Kidney glomerular epithelial cell (primary cell): ENCODE measurements at regions not wholly inside any gene's neighbourhood (a gene's known extent, or its start where the extent isn't known, plus 50 kb on each side); places are given as distances from the start of the nearest gene placed in this dataset.
"Not testable (repeated sequence)": the region's sequence is repeated elsewhere in the genome, so short reads cannot be mapped to it uniquely, and the experiment has no call there.

Source experiments
- DNase-seq: peaks from one replicate; lab custom pipeline; 2025; lab: John Stamatoyannopoulos, UW

DNA sequence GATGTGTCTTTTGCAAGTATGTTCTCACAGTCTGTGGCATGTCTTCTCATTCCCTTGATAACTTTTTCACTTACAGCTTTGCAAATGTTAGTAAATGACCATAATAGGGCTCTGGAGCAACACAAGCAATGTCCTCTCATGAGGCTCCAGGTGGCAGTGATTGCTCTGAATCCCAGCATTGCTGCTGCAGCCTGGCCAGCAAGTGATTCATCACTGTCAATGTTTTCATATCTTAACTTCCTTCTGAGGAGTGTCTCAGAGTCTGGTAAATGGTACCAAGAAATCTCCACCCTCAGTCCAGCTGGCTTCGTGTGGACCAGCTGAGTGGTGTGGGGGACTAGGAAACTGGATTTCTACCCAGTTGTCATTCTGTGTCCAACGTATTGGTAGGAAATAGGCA, 139.6 kb downstream of the MYLK4 start:
- no peak for DNase-seq

DNA sequence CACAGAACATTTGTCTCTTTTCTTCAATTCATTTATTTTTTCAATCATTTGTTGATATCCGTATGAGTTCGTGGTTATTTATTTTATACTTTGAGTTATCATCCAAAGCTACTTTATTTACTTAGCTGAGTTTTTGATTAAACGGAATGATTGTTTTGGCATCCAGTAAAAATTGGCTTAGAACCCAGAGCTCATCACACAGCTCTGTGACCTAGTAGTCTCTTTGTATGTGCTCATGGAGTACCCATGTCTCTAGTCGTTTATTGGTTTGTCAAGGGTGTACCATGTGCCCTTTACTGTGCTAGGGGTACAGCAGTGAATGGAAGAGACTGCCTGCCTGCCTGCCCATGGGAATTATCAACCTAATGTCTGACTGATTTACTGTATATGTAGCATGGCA, 142.2 kb downstream of the MYLK4 start:
- no peak for DNase-seq

DNA sequence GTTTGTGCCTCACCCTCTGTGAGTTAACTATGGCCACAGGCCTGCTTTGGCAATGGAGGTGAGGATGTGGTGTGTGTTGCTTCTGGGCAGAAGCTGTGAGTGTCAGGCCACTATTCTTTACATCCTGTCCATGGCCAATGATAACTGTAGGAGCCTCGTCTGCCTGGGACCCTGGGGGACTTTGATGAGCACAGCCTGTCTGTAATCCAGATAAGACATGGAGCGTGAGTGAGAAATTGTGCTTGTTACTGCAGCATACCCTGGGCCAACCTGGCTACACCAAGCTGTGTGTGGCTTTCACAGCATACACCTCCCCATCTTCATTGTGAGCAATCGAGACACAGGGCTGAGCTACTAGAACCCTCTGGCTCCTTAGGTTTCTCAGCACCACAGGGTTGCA, 150.4 kb downstream of the MYLK4 start:
- DNase-seq: no peak

DNA sequence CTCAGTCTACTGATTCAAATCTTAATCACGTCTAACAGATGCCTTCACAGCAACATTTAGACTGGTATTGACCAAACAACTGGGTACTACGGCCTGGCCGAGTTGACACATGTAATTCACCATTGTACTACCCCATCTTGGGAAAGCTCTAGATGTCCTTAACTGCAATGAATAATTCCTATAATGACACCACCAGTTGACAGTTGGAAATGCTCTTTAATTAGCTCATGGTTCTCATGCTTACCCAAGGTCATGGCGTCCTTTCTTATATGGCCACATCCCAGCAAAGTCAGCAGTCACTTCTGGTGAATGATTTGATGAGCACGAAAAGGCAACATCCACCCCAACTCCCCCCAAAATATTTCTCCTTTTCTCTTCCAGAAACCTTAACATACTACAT, 150.9 kb downstream of the MYLK4 start:
- no peak for DNase-seq

DNA sequence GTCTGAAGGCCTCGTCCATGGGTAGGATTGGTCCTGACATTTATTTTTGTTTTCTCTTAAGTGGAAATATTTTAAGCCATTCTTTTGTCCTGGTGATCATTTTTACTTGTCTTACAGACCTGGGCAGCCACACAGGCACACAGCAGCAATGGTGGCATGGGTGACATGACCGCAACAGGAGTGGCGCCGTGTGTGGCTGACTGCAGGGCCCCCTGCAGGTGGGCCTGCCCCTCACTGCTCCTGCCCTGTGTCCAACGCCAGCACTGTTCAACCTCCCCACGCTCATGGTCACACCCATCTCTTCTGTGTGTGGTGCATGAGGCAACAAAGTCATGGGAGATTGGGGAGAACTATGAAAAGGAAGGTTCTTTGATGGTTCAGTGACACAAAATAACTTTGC, 151.9 kb downstream of the MYLK4 start:
- DNase-seq: no peak

DNA sequence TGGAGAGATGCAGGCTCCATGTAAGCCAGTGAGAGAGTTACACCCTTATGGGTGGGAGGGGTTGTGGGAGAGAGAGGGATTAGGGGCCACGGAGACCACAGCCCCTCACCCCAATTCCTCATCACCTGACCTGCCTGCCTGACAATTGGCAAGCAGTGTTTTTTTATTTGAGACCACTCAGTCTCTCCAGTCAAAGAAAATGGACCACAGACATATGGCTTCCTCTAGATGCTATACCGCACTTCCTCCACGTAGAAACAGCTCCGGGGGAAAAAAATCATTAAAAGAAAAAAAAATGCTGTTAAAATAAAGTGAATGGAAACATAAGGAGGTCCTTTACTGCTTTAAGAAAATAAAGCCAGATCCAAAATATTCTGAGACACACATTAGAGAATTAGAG, 152.7 kb downstream of the MYLK4 start:
- no peak for DNase-seq

DNA sequence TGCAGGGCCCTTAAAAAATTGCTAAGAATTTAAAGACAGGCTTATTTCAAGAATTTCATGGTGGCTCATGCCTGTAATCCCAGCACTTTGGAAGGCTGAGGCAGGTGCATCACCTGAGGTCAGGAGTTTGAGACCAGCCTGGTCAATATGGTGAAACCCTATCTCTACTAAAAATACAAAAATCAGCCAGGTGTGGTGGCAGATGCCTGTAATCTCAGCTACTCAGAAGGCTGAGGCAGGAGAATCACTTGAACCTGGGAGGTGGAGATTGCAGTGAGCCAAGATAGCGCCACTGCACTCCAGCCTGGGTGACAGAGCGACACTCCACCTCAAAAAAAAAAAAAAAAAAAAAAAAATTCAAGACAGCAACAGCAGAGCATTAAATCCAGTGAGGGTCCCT, 153.3 kb downstream of the MYLK4 start:
- DNase-seq: not testable (repeated sequence)

DNA sequence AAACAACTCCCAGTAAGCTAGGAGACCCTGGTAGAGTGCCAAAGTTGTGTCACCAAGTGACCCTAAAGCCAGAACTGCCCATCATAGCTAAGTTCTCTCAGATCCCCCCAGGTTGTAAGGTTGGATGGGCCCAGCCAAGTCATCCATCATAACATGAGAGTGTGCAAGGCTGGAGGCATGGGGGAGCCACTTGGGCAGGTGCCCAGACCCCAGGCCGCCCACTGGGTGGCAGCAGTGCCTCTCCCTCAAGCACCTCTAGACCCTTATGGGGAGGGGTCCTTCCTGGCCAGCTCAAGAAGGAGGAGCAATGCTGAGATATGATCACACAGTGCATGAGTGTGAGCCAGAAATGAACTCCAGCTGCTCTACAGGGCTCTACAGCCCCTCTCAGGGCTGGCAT, 154.5 kb downstream of the MYLK4 start:
- no peak for DNase-seq

DNA sequence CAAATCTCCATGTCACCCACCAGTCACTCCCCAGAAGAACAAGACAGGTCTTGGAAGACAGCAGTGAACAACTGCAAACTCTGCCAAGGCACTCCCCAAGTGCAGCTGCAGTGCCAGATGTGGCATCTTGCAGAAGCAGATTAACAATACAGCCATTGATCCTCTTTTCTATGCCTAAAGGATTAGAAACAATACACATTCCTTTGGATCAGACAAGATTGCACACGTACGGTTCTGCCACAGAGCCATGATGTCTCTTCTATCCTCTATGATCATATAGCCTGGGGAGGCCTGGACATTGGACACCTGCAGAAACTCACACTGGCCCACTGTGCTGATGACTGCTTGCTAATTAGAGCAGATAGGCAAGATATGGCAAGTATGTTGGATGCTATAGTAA, 155.9 kb downstream of the MYLK4 start:
- no peak for DNase-seq

DNA sequence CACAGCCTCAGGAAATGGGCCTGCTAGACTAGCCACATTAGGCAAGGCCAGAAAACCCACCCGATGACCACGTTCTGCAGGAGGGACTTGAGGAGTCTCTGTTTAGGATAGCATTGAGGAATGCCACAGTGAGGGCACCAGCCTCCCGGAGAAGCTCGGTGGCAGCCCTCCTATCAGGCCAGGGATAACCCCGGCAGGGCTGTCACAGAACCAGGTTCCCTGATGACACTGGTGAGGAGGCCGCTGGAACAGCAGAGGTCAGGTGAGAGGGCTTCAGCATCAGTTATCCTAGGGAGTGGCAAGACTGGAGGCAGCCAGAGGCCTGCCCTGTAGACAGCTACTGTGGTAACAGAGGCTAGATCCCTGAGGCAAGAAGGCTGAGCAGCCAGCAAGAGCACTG, 157.6 kb downstream of the MYLK4 start:
- DNase-seq: no peak

DNA sequence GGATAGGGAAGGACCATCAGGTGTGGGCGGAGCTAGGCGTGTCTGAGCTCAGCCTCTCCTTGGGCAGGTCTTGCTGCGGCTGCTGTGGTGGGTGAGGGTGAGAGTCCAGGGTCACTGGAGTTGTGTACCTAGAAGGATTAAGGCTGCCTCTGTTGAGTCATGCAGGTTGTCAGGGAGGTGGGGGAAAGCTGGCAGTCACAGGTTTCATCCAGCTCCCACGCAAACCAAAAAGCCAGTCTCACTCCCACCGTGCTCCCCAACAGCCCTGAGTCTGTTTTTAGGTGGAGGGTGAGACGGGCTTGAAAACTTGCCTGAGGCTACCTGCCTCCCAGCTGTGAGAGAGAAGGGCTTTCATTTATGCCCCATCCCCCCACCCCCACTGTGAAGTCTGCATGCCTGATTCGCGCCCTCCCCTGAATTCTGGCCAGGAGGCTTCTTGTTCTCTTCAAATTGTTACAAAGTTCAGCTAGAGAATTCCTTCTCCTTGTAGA, 161.5 kb downstream of the MYLK4 start:
- no peak for DNase-seq

DNA sequence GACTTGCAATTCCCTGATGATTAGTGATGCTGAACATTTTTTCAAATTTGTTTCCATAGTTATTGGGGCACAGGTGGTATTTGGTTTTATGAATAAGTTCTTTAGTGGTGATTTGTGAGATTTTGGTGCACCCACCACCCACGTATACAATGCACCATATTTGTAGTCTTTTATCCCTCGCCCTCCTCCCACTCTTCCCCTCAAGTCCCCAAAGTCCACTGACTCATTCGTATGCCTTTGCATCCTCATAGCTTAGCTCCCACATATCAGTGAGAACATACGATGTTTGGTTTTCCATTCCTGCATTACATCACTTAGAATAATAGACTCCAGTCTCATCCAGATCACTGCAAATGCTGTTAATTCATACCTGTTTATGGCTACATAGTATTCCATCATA, 167.3 kb downstream of the MYLK4 start:
- no peak for DNase-seq

DNA sequence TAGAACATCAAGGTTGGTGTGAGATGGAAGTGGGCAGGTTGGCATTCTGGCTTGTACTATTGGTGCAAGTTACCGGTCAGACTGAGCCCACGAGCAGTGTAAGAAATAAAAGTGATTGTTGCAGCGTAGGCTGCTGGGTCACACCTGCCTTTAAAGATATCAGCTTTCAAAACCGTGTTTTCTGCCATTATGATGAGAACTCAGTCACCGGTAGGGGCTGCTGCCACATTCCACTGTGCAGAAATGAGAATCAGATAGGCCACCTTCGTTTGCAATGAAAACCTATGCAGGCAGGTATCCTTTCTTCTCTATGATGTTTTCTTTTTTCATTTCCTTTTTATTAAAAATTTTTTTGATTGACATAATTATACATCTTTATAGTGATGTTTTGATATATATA, 168.5 kb downstream of the MYLK4 start:
- no peak for DNase-seq

DNA sequence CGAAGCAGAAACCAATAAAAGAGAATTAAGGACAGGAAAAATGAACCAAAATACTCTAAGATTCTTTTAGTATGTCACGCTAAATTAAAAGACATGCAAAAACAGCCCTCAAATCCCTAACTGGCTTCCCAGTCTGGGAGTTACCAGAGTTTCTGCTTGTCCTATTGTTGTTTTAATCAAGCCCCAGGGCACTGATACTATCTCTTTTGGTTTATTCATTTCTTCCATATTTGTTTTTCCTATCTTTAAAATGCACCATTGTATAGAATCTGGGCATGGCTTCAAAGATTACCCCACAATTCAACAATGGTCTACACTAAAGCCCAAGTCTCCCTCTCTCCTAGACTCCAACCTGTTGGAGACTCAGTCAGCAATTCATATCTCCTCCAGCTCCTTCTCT, 169.1 kb downstream of the MYLK4 start:
- DNase-seq: no peak

DNA sequence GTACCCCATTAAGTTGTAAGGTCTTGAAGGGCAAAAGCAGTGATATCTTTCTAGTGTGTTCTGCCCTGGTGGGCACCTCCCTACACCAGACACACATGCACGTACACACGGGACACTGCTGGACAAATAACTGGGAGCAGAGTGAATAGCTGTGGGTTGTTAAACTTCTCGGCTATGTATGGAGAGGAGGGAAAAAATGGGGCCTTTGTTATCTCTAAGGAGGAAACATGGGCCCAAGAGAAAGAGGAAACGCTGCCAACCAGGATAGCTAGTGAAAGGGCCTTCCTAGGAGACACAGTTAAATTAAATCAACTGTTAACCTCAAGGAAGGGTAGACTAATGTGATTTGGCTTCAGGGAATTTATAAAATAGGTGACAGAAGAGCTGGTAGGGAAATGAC, 169.7 kb downstream of the MYLK4 start:
- no peak for DNase-seq

DNA sequence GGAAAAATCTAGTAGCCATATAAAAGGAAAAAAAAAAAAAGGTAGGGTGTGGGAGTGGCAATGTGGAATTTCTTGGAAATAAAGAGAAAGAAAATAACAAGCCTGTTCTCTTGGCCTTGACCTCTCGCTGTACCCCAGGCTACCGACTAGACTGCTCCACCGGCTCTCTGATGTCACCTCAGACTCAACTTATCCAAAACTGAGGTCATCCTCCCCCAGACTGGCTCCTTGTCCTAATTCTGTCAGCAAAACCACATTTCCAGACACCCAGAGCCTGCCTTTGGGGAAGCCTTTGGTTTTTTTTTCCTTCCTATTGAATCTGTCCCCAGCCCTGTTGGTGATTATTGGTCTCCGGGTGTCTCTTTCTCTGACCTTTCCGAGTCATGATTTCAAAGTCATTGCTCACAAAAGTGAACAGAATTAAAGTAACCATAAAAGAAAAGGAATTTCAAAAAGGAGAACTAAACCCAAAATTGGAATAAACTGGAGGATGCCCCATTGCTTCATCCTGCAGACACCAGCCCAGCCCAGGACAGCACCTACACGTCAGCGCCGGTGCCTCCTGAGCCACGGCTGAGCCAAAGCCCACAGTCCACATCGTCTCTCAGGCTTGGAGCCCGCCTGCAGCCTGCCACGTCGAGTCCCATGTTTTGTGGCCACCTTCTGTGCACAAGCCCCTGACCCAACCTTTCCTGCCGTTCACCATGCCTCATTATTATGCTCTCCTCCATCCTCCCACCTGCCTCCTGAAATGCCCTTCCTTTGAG, 170.7 kb downstream of the MYLK4 start:
- DNase-seq: no peak

DNA sequence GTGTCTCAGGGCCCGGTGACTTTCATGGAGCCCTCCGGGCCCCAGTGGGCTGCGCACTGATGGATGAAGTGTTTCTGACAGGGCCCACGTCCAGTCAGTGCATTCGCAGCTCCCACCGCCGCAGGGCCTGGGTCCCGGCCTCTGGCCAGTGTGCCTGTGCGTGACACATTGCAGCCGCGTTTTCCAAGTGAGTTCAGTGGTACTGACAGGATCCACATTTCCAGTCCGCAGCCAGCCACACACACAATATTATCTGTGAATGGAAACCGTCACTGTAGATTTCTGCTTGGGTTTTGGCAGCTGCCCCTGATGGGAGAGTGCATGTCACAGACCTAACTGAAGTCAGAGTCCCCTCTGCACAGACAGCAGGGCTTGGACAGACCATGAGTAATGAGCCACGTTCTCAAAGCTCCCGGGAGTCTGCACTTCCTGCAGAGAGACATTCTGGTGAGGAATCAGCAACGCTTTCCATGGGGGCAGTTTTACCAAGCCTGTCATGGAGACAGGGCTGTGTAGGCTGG, 171.4 kb downstream of the MYLK4 start:
- peak; percentile 4 for DNase-seq

DNA sequence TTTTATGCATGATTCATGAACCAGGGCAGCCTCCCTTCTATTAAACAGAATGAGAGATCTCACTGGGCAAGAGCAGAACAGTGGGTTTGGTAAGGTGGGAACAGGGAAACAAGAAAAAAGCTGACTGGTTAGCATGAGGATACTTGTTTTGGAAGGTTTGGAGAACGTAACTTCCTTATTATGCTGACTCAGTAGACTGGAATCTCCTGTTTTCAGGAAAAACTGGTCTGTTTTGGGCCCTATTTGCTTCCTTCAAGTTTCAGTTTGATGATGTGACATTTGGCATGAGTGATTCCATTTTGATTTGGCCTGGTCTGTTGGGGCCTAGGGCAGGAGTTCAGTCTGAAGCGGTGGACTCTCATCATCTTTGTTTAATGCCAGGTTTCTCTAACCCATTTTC, 172.0 kb downstream of the MYLK4 start:
- no peak for DNase-seq

DNA sequence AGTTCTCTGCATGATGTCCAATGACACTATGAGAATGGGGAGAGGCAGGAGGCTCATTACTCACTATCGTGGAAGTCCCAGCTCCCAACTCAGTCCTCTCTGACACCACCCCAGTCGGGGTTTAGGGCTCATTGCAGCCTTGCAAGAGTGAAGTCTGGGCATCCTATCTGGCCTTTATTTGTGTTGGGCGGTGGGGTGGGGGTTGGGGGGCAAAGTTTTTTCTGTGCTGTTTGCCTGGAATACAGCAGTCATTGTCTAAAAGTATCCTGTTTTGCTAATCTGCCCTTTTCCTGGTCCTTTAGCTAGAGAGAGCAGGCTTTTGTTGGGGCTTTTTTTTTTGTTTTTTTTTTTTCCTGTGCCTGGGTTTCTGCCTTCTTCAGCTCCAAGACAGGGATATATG, 174.2 kb downstream of the MYLK4 start:
- no peak for DNase-seq

DNA sequence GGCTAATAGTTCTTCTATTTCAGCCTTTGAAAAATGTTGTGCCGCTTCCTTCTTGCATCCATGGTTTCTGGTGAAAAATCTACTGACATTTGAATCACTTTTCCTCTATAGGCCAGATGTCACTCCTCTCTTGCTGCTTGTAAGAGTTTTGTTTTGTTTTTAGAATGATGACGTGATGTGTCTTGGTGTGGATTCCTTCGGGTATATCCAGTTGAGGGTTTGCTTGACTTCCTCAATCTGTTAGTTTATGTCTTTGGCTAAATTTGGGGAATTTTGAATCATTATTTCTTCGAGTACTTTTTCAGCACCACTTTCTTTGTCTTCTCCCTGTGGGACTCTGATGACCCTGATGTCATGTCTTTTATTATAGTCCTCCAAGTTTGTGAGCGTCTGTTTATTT, 175.5 kb downstream of the MYLK4 start:
- no peak for DNase-seq

DNA sequence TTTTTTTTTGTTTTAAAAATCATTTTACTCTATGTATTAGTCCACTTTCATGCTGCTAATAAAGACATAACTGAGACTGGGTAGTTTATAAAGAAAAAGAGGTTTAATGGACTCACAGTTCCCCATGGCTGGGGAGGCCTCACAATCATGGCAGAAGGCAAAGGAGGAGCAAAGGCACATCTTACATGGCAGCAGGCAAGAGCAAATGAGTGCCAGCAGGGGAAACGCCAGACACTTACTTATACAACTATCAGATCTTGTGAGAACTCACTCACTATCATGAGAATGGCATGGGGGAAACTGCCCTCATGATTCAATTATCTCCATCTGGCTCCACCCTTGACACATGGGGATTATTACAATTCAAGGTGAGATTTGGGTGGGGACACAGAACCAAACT, 181.3 kb downstream of the MYLK4 start:
- not testable (repeated sequence) for DNase-seq

DNA sequence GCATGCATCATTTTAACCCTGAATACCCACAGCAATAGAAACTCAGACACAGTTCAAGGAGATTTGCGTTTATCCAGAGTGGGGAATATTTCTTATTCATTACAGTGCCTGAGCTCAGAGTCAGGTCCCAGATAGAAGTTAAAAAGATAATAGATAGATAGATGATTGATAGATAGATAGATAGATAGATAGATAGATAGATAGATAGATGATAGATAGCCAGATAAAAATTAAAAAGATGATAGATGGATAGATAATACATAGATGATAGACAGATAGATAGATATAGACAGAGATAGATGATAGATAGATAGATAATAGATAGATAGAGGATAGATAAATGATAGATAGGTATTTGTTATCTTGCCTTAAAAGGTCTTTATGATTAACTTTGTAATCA, 184.7 kb downstream of the MYLK4 start:
- DNase-seq: no peak

DNA sequence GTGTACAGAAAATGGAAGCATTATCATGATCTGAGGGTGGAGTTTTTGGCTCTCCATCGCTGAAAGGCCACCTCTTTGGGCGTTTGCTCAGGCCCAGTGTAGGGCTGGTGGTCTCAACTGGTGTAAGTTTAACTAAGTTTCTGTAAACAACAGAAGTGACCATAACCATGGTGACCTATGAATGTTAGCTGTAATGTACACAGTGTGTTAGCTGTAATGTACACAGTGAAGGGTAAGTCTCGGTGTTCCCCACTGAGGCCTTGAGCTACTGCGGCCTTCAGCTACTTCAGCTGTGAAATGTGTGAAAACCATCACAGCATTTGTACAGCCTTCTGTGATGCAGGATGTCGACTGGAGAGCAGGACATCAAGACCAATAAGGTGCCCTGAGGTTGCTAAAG, 185.2 kb downstream of the MYLK4 start:
- DNase-seq: no peak

DNA sequence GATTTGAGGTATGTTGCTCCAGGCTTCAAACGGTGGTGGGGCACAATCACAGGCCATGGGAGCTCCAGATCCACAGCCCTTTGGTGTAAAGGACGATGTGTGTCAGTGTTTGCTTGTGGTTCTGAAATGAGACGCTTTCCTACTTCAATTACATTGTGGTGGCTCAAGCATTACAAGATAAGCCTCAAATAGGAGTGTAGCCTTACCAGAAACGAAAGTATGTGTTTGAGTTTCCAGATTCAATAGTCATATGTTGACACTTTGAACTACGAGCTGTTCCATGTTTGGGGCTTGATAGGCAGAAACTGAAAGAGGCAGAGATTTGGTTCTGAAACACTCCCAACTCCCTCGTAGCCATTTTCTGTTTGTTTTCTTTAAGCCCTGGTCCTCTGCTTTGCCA, 187.1 kb downstream of the MYLK4 start:
- DNase-seq: peak; percentile 19
